ENCODE measurements at regions not wholly inside any gene's neighbourhood (a gene's known extent, or its start where the extent isn't known, plus 50 kb on each side); places are given as distances from the start of the nearest gene placed in this dataset.

DNA sequence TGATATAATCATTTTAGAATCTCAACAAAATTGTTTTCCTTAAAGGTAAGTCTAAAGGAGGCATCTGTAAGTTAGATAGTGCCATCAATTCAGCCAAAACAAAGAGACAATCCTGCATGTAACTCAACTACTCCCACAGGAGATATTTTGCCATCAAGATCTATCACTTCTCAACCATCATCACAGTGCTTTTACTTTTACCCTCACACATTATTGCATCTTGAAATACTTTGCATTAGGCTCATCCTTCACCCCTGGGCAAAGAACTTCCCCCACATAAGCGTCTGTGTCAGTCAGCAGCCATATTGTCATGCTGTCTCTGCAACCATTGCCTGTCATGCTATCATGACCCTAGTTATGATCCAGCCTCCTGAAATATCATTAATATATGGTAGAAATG lies 54.9 kb upstream of the NLGN1 start:
- no peak for DNase-seq (ENCODE audit: low read depth)
- TF ChIP-seq, protein P1, sequence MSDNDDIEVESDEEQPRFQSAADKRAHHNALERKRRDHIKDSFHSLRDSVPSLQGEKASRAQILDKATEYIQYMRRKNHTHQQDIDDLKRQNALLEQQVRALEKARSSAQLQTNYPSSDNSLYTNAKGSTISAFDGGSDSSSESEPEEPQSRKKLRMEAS (IDR thresholded peaks at IDR 0.05; ENCODE audit: low read depth, low read length) = no peak
- TF ChIP-seq, protein P2, sequence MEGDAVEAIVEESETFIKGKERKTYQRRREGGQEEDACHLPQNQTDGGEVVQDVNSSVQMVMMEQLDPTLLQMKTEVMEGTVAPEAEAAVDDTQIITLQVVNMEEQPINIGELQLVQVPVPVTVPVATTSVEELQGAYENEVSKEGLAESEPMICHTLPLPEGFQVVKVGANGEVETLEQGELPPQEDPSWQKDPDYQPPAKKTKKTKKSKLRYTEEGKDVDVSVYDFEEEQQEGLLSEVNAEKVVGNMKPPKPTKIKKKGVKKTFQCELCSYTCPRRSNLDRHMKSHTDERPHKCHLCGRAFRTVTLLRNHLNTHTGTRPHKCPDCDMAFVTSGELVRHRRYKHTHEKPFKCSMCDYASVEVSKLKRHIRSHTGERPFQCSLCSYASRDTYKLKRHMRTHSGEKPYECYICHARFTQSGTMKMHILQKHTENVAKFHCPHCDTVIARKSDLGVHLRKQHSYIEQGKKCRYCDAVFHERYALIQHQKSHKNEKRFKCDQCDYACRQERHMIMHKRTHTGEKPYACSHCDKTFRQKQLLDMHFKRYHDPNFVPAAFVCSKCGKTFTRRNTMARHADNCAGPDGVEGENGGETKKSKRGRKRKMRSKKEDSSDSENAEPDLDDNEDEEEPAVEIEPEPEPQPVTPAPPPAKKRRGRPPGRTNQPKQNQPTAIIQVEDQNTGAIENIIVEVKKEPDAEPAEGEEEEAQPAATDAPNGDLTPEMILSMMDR (IDR thresholded peaks at IDR 0.05; ENCODE audit: low read depth, low read length) = no peak
- TF ChIP-seq POLR2A (IDR thresholded peaks at IDR 0.05; ENCODE audit: extremely low read depth, insufficient read length) (no peak), MYC (IDR thresholded peaks at IDR 0.05; ENCODE audit: low read depth, low read length) (no peak)
- H3K4me3 ChIP-seq (ENCODE audit: low read depth, low read length) = no peak overlapping the region

DNA sequence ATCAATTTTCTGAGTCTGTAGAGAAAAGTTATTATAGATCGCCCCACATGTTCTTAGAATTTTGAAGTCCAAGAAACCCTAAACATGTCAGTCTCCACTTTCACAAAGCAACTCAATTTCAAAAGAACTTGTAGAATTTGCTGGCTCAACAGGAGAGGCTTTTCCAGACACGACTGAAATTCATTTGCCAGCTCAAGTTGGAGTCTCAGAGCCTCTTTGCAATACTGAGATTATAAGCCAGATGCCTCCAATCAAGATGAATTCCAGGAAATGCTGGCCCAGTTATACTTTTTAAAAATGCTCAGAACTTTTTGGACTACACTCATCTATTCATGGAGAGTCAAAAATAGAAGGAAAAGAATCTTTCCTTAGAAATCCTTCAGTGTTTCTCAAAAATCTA lies 56.9 kb upstream of the NLGN1 start:
- TF ChIP-seq POLR2A (IDR thresholded peaks at IDR 0.05; ENCODE audit: extremely low read depth, insufficient read length) (no peak), MYC (IDR thresholded peaks at IDR 0.05; ENCODE audit: low read depth, low read length) (no peak)
- TF ChIP-seq, protein P1 (IDR thresholded peaks at IDR 0.05; ENCODE audit: low read depth, low read length) = no peak
- TF ChIP-seq, protein P2 (IDR thresholded peaks at IDR 0.05; ENCODE audit: low read depth, low read length) = no peak
- no peak for DNase-seq (ENCODE audit: low read depth)
- no peak overlapping the region for H3K4me3 ChIP-seq (ENCODE audit: low read depth, low read length)

DNA sequence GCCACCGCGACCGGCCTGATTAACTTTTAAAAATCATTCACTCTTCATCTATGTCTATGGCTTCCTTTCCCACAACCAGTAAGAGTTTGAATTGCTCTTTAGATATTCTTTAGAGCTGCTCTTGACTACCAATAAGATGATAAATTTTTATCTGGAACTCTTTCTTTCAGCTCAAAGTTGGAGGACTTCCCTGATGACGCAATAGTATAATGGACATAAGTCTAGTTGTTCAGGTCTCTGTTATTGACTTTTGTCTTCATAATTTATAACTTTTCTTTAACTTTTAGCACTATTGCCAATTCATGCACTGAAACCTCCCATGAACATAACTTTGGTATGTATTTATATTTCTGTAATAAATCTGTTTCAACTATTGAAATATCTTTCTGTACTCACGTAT lies 61.3 kb upstream of the NLGN1 start:
- TF ChIP-seq, protein P1 (IDR thresholded peaks at IDR 0.05; ENCODE audit: low read depth, low read length) = no peak
- no peak for TF ChIP-seq POLR2A (IDR thresholded peaks at IDR 0.05; ENCODE audit: extremely low read depth, insufficient read length)
- TF ChIP-seq MYC (IDR thresholded peaks at IDR 0.05; ENCODE audit: low read depth, low read length) = no peak
- TF ChIP-seq, protein P2 (IDR thresholded peaks at IDR 0.05; ENCODE audit: low read depth, low read length) = no peak
- DNase-seq (ENCODE audit: low read depth) = no peak
- no peak overlapping the region for H3K4me3 ChIP-seq (ENCODE audit: low read depth, low read length)

DNA sequence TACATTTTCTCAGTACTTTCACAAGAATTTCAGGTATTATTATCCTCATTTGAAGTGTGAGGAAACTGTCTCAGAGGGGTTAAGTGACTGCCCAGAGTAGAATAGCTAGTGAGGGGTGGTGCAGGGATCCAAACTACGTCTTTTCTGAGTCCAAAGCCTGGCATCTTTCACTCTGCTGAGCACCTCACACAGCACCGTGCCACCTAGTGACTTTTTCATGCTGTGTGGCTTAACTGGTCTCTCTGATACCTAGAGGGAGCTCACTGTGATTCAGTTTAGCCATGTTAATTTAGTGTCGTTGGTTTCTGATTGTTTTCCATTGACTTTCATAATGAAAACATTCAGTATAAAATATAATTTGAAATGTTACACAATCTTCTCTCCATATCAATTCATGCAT lies 91.4 kb upstream of the NLGN1 start:
- DNase-seq (ENCODE audit: low read depth) = no peak
- TF ChIP-seq, protein P1 (IDR thresholded peaks at IDR 0.05; ENCODE audit: low read depth, low read length) = no peak
- TF ChIP-seq MYC (IDR thresholded peaks at IDR 0.05; ENCODE audit: low read depth, low read length) (no peak), POLR2A (IDR thresholded peaks at IDR 0.05; ENCODE audit: extremely low read depth, insufficient read length) (no peak)
- TF ChIP-seq, protein P2 (IDR thresholded peaks at IDR 0.05; ENCODE audit: low read depth, low read length) = no peak
- H3K4me3 ChIP-seq (ENCODE audit: low read depth, low read length) = no peak overlapping the region

DNA sequence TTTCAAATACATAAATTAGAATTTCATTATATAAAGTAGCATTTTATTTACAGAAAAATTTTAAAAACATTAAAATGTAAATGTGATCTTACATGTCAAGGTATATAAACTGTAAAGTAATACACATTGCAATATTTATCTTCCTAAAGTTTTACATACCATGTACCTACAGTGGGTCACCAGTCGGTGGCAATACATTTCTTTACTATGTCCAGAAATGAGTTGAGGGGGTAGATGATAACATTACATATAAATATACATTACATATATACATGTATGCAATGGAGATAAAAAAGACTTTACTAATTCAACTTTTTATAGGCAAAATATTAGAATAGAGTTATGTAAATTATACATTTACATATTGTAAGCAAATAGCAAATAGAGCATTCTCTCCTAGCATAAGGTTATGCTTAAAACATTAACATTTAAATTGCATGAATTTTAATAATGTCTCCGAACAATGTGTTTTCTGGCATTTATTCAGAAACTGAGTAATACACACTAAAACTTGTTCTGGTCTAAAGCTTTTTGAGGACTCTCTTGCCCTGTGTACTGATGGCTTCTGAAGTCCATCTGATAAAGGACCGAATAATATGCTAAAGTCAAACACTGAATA lies 93.3 kb upstream of the NLGN1 start:
- no peak for DNase-seq (ENCODE audit: low read depth)
- no peak overlapping the region for H3K4me3 ChIP-seq (ENCODE audit: low read depth, low read length)
- TF ChIP-seq, protein P1 (IDR thresholded peaks at IDR 0.05; ENCODE audit: low read depth, low read length) = no peak
- no peak for TF ChIP-seq POLR2A (IDR thresholded peaks at IDR 0.05; ENCODE audit: extremely low read depth, insufficient read length)
- TF ChIP-seq MYC (IDR thresholded peaks at IDR 0.05; ENCODE audit: low read depth, low read length) = no peak
- TF ChIP-seq, protein P2 (IDR thresholded peaks at IDR 0.05; ENCODE audit: low read depth, low read length) = no peak
